ENCODE measurements at regions not wholly inside any gene's neighbourhood (a gene's known extent, or its start where the extent isn't known, plus 50 kb on each side); places are given as distances from the start of the nearest gene placed in this dataset.
"Not testable (repeated sequence)": the region's sequence is repeated elsewhere in the genome, so short reads cannot be mapped to it uniquely, and the experiment has no call there.

GRCh38 chr5:100406640-100407039, 128.5 kb upstream of the FAM174A start:
- Histone ChIP-seq H3K4me3 (no peak overlapping the region), H3K9me3 (no peaks in the 10 kb centered on the region), H3K4me1 (no peaks in the 10 kb centered on the region), H3K36me3 (no peaks in the 10 kb centered on the region), H3K27me3 (no peaks in the 10 kb centered on the region), H3K27ac (no peak overlapping the region)
- DNase-seq = no peak
- WGBS (ENCODE audit: insufficient coverage, low coverage, low lambda C conversion rate, missing lambda C conversion rate) = 83% methylated on average over 2 of the region's 2 CpGs
- intact Hi-C loops (cut with DNase I) = no loop called here
- ATAC-seq = no peak
- no peak for TF ChIP-seq CTCF (IDR thresholded peaks at IDR 0.05)
- no peak for TF ChIP-seq POLR2A (IDR thresholded peaks at IDR 0.05)

DNA sequence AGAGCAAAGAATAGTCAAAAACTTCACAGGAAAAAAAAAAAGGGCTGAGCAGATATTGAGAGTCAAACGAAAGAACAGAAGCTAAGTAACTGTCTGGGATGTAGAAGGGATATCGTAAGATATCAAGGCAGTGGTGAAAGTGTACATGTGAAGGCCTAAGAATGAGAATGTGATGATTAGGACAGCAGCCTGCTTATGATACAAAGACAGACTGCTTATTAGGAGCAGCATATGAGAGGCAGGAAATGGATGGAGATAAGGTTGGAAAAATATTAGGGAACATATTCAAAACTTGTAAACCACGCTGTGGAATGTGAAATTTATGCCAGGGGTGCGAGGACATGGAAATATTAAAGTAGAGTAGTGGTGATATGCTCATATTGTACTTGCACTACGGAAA, 133.1 kb upstream of the FAM174A start:
- no peaks in the 10 kb centered on the region for H3K9me3 ChIP-seq
- no peak for ATAC-seq
- intact Hi-C loops (cut with DNase I) = no loop called here
- no peak for TF ChIP-seq CTCF (IDR thresholded peaks at IDR 0.05)
- TF ChIP-seq POLR2A (IDR thresholded peaks at IDR 0.05) = no peak
- no peak for DNase-seq
- H3K27ac ChIP-seq = no peak overlapping the region
- H3K27me3 ChIP-seq = no peaks in the 10 kb centered on the region
- 37% methylated on average over 5 of the region's 5 CpGs for WGBS (ENCODE audit: insufficient coverage, low coverage, low lambda C conversion rate, missing lambda C conversion rate)
- no peak overlapping the region for H3K4me3 ChIP-seq
- no peaks in the 10 kb centered on the region for H3K36me3 ChIP-seq
- H3K4me1 ChIP-seq = no peaks in the 10 kb centered on the region

GRCh38 chr5:100401149-100401548, 134.0 kb upstream of the FAM174A start:
- TF ChIP-seq POLR2A (IDR thresholded peaks at IDR 0.05) (no peak), CTCF (IDR thresholded peaks at IDR 0.05) (no peak)
- intact Hi-C loops (cut with DNase I) = no loop called here
- ATAC-seq = no peak
- Histone ChIP-seq H3K27ac (no peak overlapping the region), H3K27me3 (no peaks in the 10 kb centered on the region), H3K9me3 (no peaks in the 10 kb centered on the region), H3K36me3 (no peaks in the 10 kb centered on the region), H3K4me3 (no peak overlapping the region), H3K4me1 (no peaks in the 10 kb centered on the region)
- no peak for DNase-seq

DNA sequence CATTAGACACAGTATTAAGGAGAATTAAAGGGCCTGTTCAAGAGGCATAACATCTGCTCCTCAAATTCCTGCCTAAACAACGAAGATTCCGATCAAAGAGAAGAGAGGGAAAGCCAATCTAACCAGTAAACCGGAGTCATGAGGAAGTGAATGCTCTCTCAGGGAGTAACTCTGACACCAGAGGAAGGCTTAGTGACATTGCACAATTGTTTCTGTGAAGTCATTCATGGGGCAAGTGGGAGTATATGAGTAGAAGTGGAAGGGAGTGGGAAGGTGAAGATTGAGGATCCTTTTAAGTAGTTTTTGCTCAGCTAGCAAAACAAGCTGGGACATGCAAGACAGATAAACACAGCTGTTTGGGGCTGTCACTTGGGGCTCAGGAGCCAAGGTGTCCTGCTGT, 136.4 kb upstream of the FAM174A start:
- H3K4me1 ChIP-seq; intact Hi-C loops (cut with DNase I); H3K27me3 ChIP-seq; H3K36me3 ChIP-seq; H3K27ac ChIP-seq; H3K4me3 ChIP-seq; DNase-seq; H3K9me3 ChIP-seq: not testable (repeated sequence)
- ATAC-seq = peak in 2 of 4 donors; percentile 17 to 29
- WGBS (ENCODE audit: insufficient coverage, low coverage, low lambda C conversion rate, missing lambda C conversion rate) = 64% methylated on average over 3 of the region's 3 CpGs

DNA sequence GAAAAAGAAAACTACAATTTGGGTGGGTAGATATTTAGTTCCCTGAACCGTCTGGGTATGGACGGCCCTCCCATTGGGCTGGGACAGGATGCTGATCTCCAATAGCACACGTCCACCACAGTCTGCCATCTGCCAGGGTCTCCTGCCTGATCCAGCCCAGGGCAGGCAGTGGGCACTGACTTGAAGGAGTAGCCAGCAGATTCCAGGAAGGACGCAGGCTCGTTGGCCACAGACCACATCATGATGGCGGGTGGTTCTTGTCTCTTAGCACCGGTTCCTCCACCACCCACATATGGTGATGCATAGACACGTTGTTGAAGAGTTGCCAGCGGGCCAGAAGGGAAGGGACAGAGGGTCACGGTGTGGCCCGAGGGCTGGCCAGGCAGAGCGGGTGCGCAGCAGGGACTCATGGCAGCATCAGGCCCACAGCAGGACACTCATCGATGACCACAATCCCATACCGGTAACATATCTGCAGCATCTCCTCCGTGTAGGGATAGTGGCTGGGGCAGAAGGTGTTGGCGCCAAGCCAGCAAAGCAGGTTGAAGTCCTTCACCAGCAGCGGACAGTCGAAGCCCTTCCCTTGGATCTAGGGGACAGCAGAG, 155.8 kb upstream of the FAM174A start:
- intact Hi-C loops (cut with DNase I); H3K27me3 ChIP-seq; H3K4me3 ChIP-seq; DNase-seq; H3K27ac ChIP-seq; H3K36me3 ChIP-seq; H3K4me1 ChIP-seq; H3K9me3 ChIP-seq: not testable (repeated sequence)
- ATAC-seq = peak in 1 of 4 donors; percentile 45
- WGBS (ENCODE audit: insufficient coverage, low coverage, low lambda C conversion rate, missing lambda C conversion rate) = no CpG with 5 or more reads among the region's 19 CpGs

DNA sequence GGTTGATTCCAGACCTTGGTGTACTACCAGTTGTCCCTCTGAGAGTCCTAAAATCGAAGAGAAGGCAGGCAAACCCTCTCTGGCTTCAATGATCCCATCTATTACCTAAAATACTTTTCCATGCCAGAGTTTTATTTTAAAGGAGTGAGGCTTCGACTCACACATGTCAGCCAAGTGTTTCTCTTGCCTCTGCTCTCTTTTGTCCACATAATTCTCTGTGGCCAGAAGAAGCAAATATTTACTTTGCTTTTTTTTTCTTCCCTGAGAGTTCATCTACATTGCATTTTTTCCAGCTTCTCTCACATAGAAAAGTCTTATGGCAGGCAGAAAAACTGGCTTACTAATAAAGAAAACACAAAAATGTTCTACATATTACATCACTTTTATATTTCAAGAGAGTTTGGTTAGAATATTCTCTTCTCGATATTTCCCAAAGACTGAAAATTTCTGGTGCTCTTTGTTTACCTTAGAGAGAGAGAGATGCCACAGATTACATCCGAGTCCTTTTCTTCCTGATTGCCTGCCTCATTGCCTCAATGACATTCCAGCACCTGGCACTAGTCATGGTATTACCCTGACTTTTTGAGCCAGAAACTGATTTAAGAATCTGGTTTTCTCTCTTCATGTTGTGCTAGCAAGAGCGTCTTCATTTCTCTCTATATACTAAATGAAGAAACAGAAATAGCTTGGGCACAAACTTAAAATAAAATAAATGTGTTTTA, 170.3 kb upstream of the FAM174A start:
- H3K27ac ChIP-seq; H3K4me3 ChIP-seq; H3K9me3 ChIP-seq; DNase-seq; H3K36me3 ChIP-seq; H3K4me1 ChIP-seq; H3K27me3 ChIP-seq; intact Hi-C loops (cut with DNase I); ATAC-seq: not testable (repeated sequence)
- 41% methylated on average over 5 of the region's 5 CpGs for WGBS (ENCODE audit: insufficient coverage, low coverage, low lambda C conversion rate, missing lambda C conversion rate)

DNA sequence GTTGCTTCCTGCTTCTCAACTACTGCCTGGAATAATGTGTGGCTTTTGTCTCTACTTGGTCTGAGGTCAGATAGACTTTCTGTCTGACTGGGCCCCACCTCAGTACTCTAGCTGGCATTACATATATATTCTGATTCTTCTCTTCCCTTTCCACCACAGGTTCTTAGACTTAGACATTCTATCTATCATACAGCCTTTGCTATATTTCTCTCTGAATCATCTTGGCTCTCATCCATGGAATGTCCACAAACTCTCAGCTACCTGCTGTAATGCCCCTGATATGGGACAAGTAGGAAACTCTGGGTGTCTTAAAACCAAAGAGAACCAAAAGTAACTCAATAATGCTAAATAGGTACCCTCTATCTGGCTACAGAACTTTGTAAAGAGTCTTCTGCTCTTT, 170.8 kb upstream of the FAM174A start:
- ATAC-seq; H3K36me3 ChIP-seq; DNase-seq; H3K27me3 ChIP-seq; H3K4me1 ChIP-seq; intact Hi-C loops (cut with DNase I); H3K27ac ChIP-seq; H3K9me3 ChIP-seq; H3K4me3 ChIP-seq: not testable (repeated sequence)

GRCh38 chr5:100359998-100360397, 175.2 kb upstream of the FAM174A start:
- H3K27ac ChIP-seq; H3K27me3 ChIP-seq; H3K9me3 ChIP-seq; H3K36me3 ChIP-seq; DNase-seq; ATAC-seq; intact Hi-C loops (cut with DNase I); H3K4me1 ChIP-seq; H3K4me3 ChIP-seq: not testable (repeated sequence)
- WGBS (ENCODE audit: insufficient coverage, low coverage, low lambda C conversion rate, missing lambda C conversion rate) = no CpG with 5 or more reads among the region's 1 CpG

DNA sequence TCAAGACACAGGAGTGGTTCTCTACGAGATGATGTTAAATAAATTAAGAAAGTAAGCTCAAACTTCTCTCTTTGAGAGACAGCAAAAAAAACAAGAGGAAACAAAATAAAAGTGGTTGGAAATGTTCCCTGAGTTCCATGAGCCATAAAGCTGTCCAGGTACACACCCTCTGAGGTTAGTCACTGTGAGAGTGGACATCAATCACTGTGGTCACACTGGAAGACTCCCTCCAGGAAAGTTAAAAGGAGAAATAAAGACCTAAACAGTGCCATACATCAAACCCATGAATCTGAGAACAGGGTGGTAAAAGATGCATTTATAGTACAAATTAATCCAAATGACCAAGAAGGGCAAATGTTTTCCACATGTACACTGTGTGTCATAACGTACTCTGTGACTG, 188.9 kb upstream of the FAM174A start:
- H3K9me3 ChIP-seq; H3K27ac ChIP-seq; ATAC-seq; H3K4me1 ChIP-seq; H3K36me3 ChIP-seq; intact Hi-C loops (cut with DNase I); H3K4me3 ChIP-seq; DNase-seq; H3K27me3 ChIP-seq: not testable (repeated sequence)
- WGBS (ENCODE audit: insufficient coverage, low coverage, low lambda C conversion rate, missing lambda C conversion rate) = 44% methylated on average over 2 of the region's 2 CpGs
